Adrenal gland (tissue), 9 donors: ENCODE measurements at regions not wholly inside any gene's neighbourhood (a gene's known extent, or its start where the extent isn't known, plus 50 kb on each side); places are given as distances from the start of the nearest gene placed in this dataset.
"Not testable (repeated sequence)": the region's sequence is repeated elsewhere in the genome, so short reads cannot be mapped to it uniquely, and the experiment has no call there.

Source experiments
- DNase-seq, 7 donors: peaks; one replicate each; pipeline ENCODE4 v3.0.0-alpha.2; 2019 to 2020
- H3K27ac ChIP-seq, 5 donors: fragments of 200-600 bp; sonication (generic) in 4 of 5; 1 replicate in 3 of 5; 2 replicates in 2 of 5; pipeline versions ENCODE4 v1.5.1 to v1.8.0; 2016 to 2020; ENCODE audit warnings: mild to moderate bottlenecking in 1 of 5
- H3K27me3 ChIP-seq: fragments of 200-600 bp; 2 replicates; pipeline ENCODE4 v1.8.0; 2021
- H3K36me3 ChIP-seq, 2 donors: fragments of 200-600 bp; replicated peaks in 1 of 2; 1 replicate in 1 of 2; 2 replicates in 1 of 2; pipeline versions ENCODE4 v1.5.1 to v1.8.0; 2018 to 2022
- H3K4me1 ChIP-seq, 2 donors: fragments of 200-600 bp; replicated peaks in 1 of 2; 1 replicate in 1 of 2; 2 replicates in 1 of 2; pipeline versions ENCODE4 v1.5.1 to v1.8.0; 2018 to 2021
- H3K4me3 ChIP-seq, 4 donors: fragments of 200-600 bp; sonication (generic) in 3 of 4; one replicate each; pipeline ENCODE4 v1.5.1; 2016 to 2018
- H3K9me3 ChIP-seq, 3 donors: fragments of 200-600 bp; sonication (generic) in 1 of 3; replicated peaks in 1 of 3; 1 replicate in 2 of 3; 2 replicates in 1 of 3; pipeline versions ENCODE4 v1.5.1 to v1.8.0; 2016 to 2021
- POLR2A ChIP-seq, 2 donors: fragments of 450-650 bp; IDR thresholded peaks; one replicate each; pipeline ENCODE4 v1.6.1; 2017; ENCODE audit warnings: antibody characterized with exemption in 2 of 2, mild to moderate bottlenecking in 2 of 2, moderate library complexity in 1 of 2
- WGBS, 4 donors: extraction: QIAGEN DNeasy Blood & Tissue Kit in 2 of 4; methylation state at CpG; one replicate each; pipeline versions ENCODE4 v1.1.5 to v1.1.7; 2013 to 2017; 5-methylcytosine and 5-hydroxymethylcytosine counted together
- intact Hi-C, 2 donors: fragments of 100-400 bp; cut with DNase I; formaldehyde crosslinking; loops; one replicate each; pipeline versions ENCODE4 v1.14.1 to v1.15.0; 2022 to 2023
- TF ChIP-seq, protein P1 (sequence below), 6 experiments: fragments of 450-650 bp in 4 of 6; fragments of 200-600 bp in 2 of 6; sonication (generic) in 1 of 6; IDR thresholded peaks; 1 replicate in 5 of 6; 2 replicates in 1 of 6; pipeline versions ENCODE4 v1.5.1 to v1.8.0; 2016 to 2021; ENCODE audit warnings: antibody characterized with exemption in 6 of 6, mild to moderate bottlenecking in 2 of 6, moderate library complexity in 1 of 6
- donor health status: healthy with polysubstance abuse.
- donor health status: Bipolar disorder and iron deficiency.
- donor health status: DM: yes; HTN: yes; CAD: no.
- donor health status: DM: no; HTN: no; CAD: no.
- donor health status: DM: no; HTN: no; CAD: no.

DNA sequence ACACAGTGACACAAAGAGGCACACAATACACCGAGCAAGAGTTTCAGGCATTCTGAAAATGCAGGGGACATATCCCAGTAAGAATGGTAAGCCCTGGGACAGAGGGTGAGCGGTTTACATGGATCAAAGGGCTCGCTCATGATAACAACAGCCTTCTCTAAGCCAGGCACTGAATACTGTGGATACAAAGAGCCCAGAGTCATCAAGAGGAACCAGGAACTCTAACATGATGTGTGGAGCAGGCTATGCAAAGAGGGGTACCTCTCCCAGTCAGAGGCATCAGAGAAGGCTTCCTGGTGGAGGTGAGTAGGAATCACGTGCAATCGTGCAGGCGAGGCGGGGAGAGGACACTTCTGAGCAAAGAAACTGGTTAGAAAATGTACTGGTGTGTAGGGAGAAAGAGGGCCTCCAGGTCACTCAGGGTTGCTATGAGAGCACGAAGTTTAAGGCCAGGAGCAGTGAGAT lies 76.9 kb upstream of the EEA1 start:
- intact Hi-C loops = no loop called here
- H3K36me3 ChIP-seq = no peaks in the 10 kb centered on the region
- H3K27ac ChIP-seq = no peak overlapping the region
- TF ChIP-seq POLR2A (IDR thresholded peaks at IDR 0.05) = no peak
- TF ChIP-seq, protein P1, sequence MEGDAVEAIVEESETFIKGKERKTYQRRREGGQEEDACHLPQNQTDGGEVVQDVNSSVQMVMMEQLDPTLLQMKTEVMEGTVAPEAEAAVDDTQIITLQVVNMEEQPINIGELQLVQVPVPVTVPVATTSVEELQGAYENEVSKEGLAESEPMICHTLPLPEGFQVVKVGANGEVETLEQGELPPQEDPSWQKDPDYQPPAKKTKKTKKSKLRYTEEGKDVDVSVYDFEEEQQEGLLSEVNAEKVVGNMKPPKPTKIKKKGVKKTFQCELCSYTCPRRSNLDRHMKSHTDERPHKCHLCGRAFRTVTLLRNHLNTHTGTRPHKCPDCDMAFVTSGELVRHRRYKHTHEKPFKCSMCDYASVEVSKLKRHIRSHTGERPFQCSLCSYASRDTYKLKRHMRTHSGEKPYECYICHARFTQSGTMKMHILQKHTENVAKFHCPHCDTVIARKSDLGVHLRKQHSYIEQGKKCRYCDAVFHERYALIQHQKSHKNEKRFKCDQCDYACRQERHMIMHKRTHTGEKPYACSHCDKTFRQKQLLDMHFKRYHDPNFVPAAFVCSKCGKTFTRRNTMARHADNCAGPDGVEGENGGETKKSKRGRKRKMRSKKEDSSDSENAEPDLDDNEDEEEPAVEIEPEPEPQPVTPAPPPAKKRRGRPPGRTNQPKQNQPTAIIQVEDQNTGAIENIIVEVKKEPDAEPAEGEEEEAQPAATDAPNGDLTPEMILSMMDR (IDR thresholded peaks at IDR 0.05) = no peak
- no peak for DNase-seq
- 90 to 96% (median 93%) methylated on average over 8 of the region's 8 CpGs for WGBS, 4 donors
- no peaks in the 10 kb centered on the region for H3K9me3 ChIP-seq
- H3K4me1 ChIP-seq = peaks cover 4 to 19% of the 10 kb centered on the region in 2 donors
- no peaks in the 10 kb centered on the region for H3K27me3 ChIP-seq
- H3K4me3 ChIP-seq = no peak overlapping the region

DNA sequence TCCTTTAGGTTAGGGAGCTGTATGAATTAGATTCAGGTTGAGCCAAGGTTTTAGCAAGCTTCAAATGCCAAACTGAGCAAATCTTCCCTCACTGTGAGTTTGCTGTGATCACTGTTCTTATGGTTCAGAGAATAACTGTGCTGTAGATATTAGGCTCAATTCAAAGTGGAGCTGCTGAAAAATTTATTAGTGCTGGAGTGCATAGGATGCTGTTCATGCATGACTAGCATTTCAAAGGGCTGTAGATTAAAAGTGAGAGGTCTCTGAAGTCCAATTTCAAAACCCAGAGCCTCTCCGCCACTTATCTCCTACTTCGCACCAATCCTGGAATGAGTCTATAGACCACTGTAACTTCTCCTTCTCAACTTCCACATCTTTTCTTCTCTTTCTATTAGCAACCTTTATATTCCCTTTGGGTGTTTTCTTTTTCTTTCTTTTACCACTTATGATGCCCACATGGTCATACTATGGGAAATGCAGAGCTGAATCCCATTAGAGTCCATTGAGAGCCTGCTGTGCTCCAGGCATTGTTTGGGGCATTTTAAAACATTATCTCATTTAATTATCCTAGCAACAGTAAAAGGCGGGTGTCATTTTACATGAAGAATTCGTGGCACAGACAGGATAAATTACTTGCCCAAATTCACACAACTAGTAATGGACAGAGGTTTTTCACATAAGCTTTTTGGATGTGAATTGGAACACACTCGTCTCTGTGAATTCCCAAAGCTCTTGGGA lies 77.5 kb upstream of the EEA1 start:
- 88 to 92% (median 91%) methylated on average over 5 of the region's 5 CpGs for WGBS, 4 donors
- H3K9me3 ChIP-seq = no peaks in the 10 kb centered on the region
- intact Hi-C loops = no loop called here
- no peak overlapping the region for H3K4me3 ChIP-seq
- H3K4me1 ChIP-seq = peaks cover 4 to 19% of the 10 kb centered on the region in 2 donors
- H3K27me3 ChIP-seq = no peaks in the 10 kb centered on the region
- no peak overlapping the region for H3K27ac ChIP-seq
- H3K36me3 ChIP-seq = no peaks in the 10 kb centered on the region
- no peak for DNase-seq
- no peak for TF ChIP-seq POLR2A (IDR thresholded peaks at IDR 0.05)
- TF ChIP-seq, protein P1 (IDR thresholded peaks at IDR 0.05) = no peak

DNA sequence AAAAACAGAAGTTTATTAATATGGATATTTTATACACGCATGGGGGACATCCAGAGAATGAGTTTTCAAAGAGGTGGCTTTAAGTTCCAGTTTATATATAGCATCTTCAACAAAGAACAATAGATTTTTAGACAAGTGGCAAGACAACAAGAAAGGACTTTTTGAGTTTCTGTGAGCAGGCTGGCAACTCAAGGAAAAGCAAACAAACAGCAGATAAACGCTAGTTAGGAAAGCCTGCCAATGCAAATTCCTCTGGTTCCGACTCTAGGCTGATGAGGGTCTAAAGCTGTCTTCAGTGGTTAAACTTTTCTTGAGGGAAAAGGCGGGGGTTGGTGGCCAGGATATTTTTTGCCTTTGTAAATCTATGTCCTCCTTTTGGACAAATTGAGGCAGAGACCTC lies 78.4 kb upstream of the EEA1 start:
- H3K9me3 ChIP-seq = no peaks in the 10 kb centered on the region

DNA sequence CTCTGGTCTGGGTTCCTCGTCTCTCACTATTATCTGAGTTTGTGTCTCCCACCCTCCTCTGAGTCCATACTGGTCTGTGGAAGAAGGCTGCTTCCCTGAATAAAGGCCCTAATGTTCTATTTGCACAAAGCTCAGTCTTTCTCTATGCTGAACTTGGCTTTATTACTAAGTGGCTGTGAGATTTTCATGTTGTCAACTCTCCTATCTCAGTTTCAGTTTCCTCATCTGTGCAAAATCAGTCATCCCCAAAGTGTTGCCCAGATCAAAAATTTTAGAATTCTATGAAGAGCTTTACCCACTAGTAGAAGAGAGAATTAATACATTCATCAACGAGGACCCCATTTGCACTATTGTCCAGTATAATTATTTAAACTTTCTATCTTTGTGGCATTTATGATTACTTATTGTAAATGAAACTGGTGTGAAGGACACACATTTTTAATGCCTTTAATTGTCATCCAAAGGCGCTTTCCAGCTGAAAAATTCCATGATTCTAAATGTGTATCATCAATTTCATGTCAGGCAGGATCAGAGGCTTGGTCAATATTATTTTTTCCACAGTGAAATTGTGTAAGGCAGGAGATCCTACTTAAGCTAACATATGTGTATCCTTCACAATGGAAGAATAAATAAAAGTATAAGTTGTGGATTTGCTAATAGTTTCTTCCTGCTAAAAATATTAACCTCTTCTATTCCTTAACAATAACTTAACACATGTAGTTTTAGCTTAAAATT lies 79.1 kb upstream of the EEA1 start:
- DNase-seq = no peak
- 87 to 96% (median 90%) methylated on average over 3 of the region's 3 CpGs for WGBS, 4 donors
- TF ChIP-seq, protein P1 (IDR thresholded peaks at IDR 0.05) = no peak
- no peak for TF ChIP-seq POLR2A (IDR thresholded peaks at IDR 0.05)
- Histone ChIP-seq H3K9me3 (no peaks in the 10 kb centered on the region), H3K27me3 (no peaks in the 10 kb centered on the region), H3K4me1 (peaks cover 4 to 7% of the 10 kb centered on the region in 2 donors), H3K4me3 (no peak overlapping the region), H3K27ac (no peak overlapping the region), H3K36me3 (no peaks in the 10 kb centered on the region)
- intact Hi-C loops = no loop called here

More for the DNA sequence above, 78.4 kb upstream of the EEA1 start:
- intact Hi-C loops = no loop called here
- Histone ChIP-seq H3K27ac (no peak overlapping the region), H3K27me3 (no peaks in the 10 kb centered on the region), H3K36me3 (no peaks in the 10 kb centered on the region), H3K4me3 (no peak overlapping the region), H3K4me1 (peaks cover 4 to 14% of the 10 kb centered on the region in 2 donors)
- no peak for DNase-seq
- no peak for TF ChIP-seq POLR2A (IDR thresholded peaks at IDR 0.05)
- 56 to 71% (median 65%) methylated on average over 4 of the region's 4 CpGs for WGBS, 4 donors

DNA sequence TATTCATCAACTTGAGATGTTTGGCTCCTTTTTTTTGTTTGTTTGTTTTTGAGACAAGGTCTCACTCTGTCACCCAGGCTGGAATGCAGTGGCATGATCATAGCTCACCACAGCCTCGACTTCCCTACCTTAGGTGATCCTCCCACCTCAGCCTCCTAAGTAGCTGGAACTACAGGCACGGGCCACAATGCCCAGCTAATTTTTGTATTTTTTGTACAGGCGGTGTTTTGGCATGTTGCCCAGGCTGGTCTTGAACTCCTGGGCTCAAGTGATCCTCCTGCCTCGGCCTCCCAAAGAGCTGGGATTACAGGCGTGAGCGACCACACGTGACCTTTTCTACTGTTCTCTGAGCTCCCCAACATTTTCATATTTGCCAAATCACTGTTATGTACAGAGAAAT lies 79.8 kb upstream of the EEA1 start:
- DNase-seq, H3K27me3 ChIP-seq, intact Hi-C loops, H3K36me3 ChIP-seq, H3K4me1 ChIP-seq, H3K4me3 ChIP-seq, H3K27ac ChIP-seq, H3K9me3 ChIP-seq: not testable (repeated sequence)
- WGBS, 4 donors = 83 to 89% (median 85%) methylated on average over 7 of the region's 7 CpGs
